Sigmoid colon (tissue), 6 donors: ENCODE measurements at regions not wholly inside any gene's neighbourhood (a gene's known extent, or its start where the extent isn't known, plus 50 kb on each side); places are given as distances from the start of the nearest gene placed in this dataset.
A peak's percentile ranks its signal among the peaks of the same experiment; 100 is the strongest.

Experiments used
- DNase-seq: peaks from one replicate; pipeline ENCODE4 v3.0.0-alpha.2; 2019
- H3K27ac ChIP-seq, 4 donors: fragments of 200-600 bp; sonication (generic); one replicate each; pipeline ENCODE4 v1.5.1; 2016 to 2019; ENCODE audit warnings: mild to moderate bottlenecking in 1 of 4
- H3K27me3 ChIP-seq, 3 donors: fragments of 200-600 bp; sonication (generic); one replicate each; pipeline ENCODE4 v1.5.1; 2019; ENCODE audit warnings: mild to moderate bottlenecking in 1 of 3
- H3K36me3 ChIP-seq, 4 donors: fragments of 200-600 bp; sonication (generic); one replicate each; pipeline ENCODE4 v1.5.1; 2016 to 2019
- H3K4me1 ChIP-seq, 4 donors: fragments of 200-600 bp; sonication (generic); one replicate each; pipeline ENCODE4 v1.5.1; 2017 to 2019
- H3K4me3 ChIP-seq, 4 donors: fragments of 200-600 bp; sonication (generic); one replicate each; pipeline ENCODE4 v1.5.1; 2017 to 2019; ENCODE audit warnings: mild to moderate bottlenecking in 2 of 4, moderate library complexity in 1 of 4
- H3K9me3 ChIP-seq, 4 donors: fragments of 200-600 bp in 3 of 4; sonication (generic) in 3 of 4; one replicate each; pipeline versions ENCODE4 v1.5.1 to v1.6.1; 2013 to 2019
- EP300 ChIP-seq, 4 donors: sonication (generic); formaldehyde crosslinking; IDR thresholded peaks; one replicate each; pipeline ENCODE4 v1.6.1; 2017; ENCODE audit warnings: antibody characterized with exemption in 4 of 4
- POLR2A ChIP-seq, 2 donors: fragments of 450-650 bp; IDR thresholded peaks; one replicate each; pipeline ENCODE4 v1.6.1; 2016; ENCODE audit warnings: antibody characterized with exemption in 2 of 2, mild to moderate bottlenecking in 2 of 2, moderate library complexity in 2 of 2
- POLR2AphosphoS5 ChIP-seq, 4 donors: sonication (generic); formaldehyde crosslinking; IDR thresholded peaks; one replicate each; pipeline ENCODE4 v1.6.1; 2017; ENCODE audit warnings: antibody characterized with exemption in 4 of 4
- WGBS, 2 donors: extraction: QIAGEN DNeasy Blood & Tissue Kit; methylation state at CpG; one replicate each; pipeline ENCODE4 v1.1.7; 2013; 5-methylcytosine and 5-hydroxymethylcytosine counted together
- intact Hi-C: fragments of 100-400 bp; cut with DNase I; formaldehyde crosslinking; loops from one replicate; pipeline ENCODE4 v1.15.1; 2023
- TF ChIP-seq, protein P1 (sequence below), 4 experiments: fragments of 450-650 bp in 3 of 4; fragments of 200-600 bp in 1 of 4; IDR thresholded peaks; one replicate each; pipeline ENCODE4 v1.5.1; 2016 to 2019; ENCODE audit warnings: antibody characterized with exemption in 4 of 4, mild to moderate bottlenecking in 3 of 4, moderate library complexity in 2 of 4
- donor health status: healthy with polysubstance abuse.
- donor health status: healthy.

DNA sequence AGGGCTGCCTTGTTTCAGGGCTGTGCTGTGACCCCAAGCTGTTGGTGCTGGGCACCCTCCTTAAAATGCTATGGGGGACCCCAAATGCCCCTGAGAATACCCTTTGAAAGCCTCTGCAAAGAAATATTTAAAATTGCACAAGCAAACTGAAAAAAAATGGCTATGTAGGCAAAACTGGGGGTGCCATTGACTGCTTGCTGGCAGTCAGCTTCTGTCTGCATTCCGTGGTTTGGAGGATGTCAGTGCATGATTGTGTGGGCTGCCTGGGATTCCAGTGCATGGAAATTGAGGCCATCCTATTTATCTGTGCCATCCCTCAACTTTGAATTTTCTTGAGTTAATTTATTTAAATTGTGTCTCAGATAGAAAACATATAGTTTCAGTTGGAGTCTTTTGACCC lies 113.7 kb upstream of the RTL1 start:
- WGBS, 2 donors = 79 to 80% methylated on average over 1 of the region's 1 CpG
- Histone ChIP-seq H3K36me3 (no peaks in the 10 kb centered on the region), H3K27me3 (no peaks in the 10 kb centered on the region), H3K9me3 (no peaks in the 10 kb centered on the region), H3K4me3 (no peak overlapping the region), H3K27ac (no peak overlapping the region), H3K4me1 (no peaks in the 10 kb centered on the region)
- TF ChIP-seq, protein P1, sequence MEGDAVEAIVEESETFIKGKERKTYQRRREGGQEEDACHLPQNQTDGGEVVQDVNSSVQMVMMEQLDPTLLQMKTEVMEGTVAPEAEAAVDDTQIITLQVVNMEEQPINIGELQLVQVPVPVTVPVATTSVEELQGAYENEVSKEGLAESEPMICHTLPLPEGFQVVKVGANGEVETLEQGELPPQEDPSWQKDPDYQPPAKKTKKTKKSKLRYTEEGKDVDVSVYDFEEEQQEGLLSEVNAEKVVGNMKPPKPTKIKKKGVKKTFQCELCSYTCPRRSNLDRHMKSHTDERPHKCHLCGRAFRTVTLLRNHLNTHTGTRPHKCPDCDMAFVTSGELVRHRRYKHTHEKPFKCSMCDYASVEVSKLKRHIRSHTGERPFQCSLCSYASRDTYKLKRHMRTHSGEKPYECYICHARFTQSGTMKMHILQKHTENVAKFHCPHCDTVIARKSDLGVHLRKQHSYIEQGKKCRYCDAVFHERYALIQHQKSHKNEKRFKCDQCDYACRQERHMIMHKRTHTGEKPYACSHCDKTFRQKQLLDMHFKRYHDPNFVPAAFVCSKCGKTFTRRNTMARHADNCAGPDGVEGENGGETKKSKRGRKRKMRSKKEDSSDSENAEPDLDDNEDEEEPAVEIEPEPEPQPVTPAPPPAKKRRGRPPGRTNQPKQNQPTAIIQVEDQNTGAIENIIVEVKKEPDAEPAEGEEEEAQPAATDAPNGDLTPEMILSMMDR (IDR thresholded peaks at IDR 0.05) = no peak
- TF ChIP-seq POLR2AphosphoS5 (IDR thresholded peaks at IDR 0.05) = no peak
- no peak for TF ChIP-seq EP300 (IDR thresholded peaks at IDR 0.05)
- no peak for TF ChIP-seq POLR2A (IDR thresholded peaks at IDR 0.05)
- intact Hi-C loops = no loop called here
- no peak for DNase-seq

DNA sequence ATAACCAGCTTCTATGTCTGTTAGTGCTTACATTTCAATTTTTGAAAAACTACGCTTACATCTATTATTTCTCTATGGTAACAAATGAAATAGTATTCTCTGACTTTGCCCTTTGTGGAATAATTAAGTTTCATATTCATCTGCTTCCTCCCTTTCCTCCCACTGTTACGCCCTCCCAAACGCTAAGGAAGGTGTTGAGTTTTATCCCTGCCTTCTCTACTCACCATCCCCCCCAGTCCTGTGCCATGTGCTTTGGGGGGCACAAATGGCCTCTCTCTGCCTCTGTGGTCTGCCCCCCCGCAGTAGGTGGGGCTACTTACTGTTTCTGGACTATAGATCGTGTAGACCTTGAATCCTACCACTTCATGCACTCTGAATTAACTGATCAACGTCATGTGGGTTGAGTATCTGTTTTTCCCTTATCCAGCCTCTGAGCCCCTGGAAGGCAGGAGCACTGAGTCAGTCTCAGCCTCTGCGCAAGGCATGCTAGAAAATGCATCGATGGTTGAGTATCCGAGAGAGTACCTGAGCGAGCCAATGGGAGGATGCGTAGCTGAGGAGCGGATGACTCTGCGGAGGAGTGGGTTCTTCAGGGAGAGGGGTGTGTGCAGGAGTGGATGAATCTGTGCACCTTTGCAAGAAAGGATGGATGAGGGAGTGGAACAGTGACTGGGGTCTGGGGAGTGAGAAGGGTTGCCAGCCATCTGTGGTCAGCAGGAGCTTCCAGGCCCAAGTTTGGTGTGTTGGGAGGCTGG lies 114.5 kb upstream of the RTL1 start:
- peak; percentile 41 for DNase-seq
- H3K4me1 ChIP-seq = no peaks in the 10 kb centered on the region
- no peaks in the 10 kb centered on the region for H3K9me3 ChIP-seq
- no peak overlapping the region for H3K27ac ChIP-seq
- H3K4me3 ChIP-seq = no peak overlapping the region
- H3K36me3 ChIP-seq = no peaks in the 10 kb centered on the region
- TF ChIP-seq POLR2A (IDR thresholded peaks at IDR 0.05) = no peak
- TF ChIP-seq EP300 (IDR thresholded peaks at IDR 0.05) = no peak
- TF ChIP-seq POLR2AphosphoS5 (IDR thresholded peaks at IDR 0.05) = no peak
- TF ChIP-seq, protein P1 (IDR thresholded peaks at IDR 0.05) = no peak
- no peaks in the 10 kb centered on the region for H3K27me3 ChIP-seq
- WGBS, 2 donors = 87 to 92% methylated on average over 13 of the region's 13 CpGs
- intact Hi-C loops = no loop called here

DNA sequence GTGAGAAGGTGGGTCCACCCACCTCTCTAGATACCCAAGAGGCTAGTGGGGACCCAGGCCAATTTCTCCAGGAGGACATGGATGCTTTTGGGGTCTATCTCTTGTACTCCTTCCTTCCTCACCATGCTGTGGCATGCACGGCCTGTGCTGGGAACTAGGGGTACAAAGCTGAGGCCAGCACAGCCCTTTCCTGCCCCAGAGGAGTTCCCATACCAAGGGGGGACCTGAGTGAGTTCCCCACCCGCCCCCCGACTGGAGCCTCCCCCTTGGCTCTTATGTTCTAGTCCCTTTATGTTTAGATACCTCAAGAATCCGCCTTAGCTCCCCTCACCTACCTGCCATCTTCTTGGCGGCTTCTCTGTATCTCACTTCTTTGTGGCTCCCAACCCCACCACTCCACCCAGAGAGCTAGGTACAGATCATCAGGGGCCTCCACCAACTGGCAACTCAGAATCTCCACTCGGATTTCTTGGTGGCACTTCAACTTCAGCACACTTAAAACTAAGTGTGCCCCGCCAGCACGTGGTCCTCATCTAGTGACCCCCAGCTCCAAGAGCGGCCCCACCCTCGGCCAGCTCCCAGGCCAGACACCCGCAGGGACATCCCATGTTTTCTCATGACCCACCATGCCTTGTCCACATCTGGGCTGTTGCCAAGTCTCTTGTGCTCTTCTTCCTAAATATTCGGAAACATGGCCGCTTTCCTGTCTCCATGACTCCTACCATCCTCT lies 115.2 kb upstream of the RTL1 start:
- intact Hi-C loops = no loop called here
- WGBS, 2 donors = 93 to 97% methylated on average over 13 of the region's 13 CpGs
- no peaks in the 10 kb centered on the region for H3K36me3 ChIP-seq
- no peaks in the 10 kb centered on the region for H3K27me3 ChIP-seq
- no peaks in the 10 kb centered on the region for H3K4me1 ChIP-seq
- H3K4me3 ChIP-seq = no peak overlapping the region
- no peak for TF ChIP-seq EP300 (IDR thresholded peaks at IDR 0.05)
- no peak for TF ChIP-seq POLR2AphosphoS5 (IDR thresholded peaks at IDR 0.05)
- TF ChIP-seq, protein P1 (IDR thresholded peaks at IDR 0.05) = no peak
- no peak for TF ChIP-seq POLR2A (IDR thresholded peaks at IDR 0.05)
- H3K9me3 ChIP-seq = no peaks in the 10 kb centered on the region
- peak; percentile 42 for DNase-seq
- H3K27ac ChIP-seq = no peak overlapping the region

DNA sequence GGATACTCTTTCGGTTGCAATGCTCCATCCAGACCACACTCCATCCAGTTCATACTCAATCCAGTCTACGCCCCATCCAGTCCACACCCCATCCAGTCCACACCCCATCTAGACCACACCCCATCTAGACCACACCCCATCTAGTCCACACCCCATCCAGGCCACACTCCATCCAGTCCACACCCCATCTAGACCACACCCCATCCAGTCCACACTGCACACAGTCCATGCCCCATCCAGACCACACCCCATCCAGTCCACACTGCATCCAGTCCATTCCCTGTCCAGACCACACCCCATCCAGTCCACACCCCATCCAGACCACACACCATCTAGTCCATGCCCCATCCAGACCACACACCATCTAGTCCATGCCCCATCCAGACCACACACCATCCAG lies 116.0 kb upstream of the RTL1 start:
- Histone ChIP-seq H3K36me3 (no peaks in the 10 kb centered on the region), H3K4me3 (no peak overlapping the region), H3K27ac (no peak overlapping the region), H3K9me3 (no peaks in the 10 kb centered on the region), H3K27me3 (no peaks in the 10 kb centered on the region), H3K4me1 (no peaks in the 10 kb centered on the region)
- WGBS, 2 donors = 74 to 93% methylated on average over 2 of the region's 2 CpGs
- peak; percentile 40 for DNase-seq
- TF ChIP-seq POLR2AphosphoS5 (IDR thresholded peaks at IDR 0.05) = no peak
- TF ChIP-seq, protein P1 (IDR thresholded peaks at IDR 0.05) = no peak
- TF ChIP-seq EP300 (IDR thresholded peaks at IDR 0.05) = no peak
- TF ChIP-seq POLR2A (IDR thresholded peaks at IDR 0.05) = no peak
- intact Hi-C loops = no loop called here
